ENCODE measurements at regions not wholly inside any gene's neighbourhood (a gene's known extent, or its start where the extent isn't known, plus 50 kb on each side); places are given as distances from the start of the nearest gene placed in this dataset.

GRCh38 chr18:5639131-5639530, 95.3 kb upstream of the EPB41L3 start:
- TF ChIP-seq CTCF (IDR thresholded peaks at IDR 0.05) (no peak), POLR2A (IDR thresholded peaks at IDR 0.05) (no peak), EP300 (IDR thresholded peaks at IDR 0.05) (no peak)

Measured in ovary (tissue), 3 donors.